NOMO-1 treated with DMSO at 0.1 percent for 48 hours (cell line): ENCODE measurements at regions not wholly inside any gene's neighbourhood (a gene's known extent, or its start where the extent isn't known, plus 50 kb on each side); places are given as distances from the start of the nearest gene placed in this dataset.
"Not testable (repeated sequence)": the region's sequence is repeated elsewhere in the genome, so short reads cannot be mapped to it uniquely, and the experiment has no call there.

Experiments used
- DNase-seq: peaks from one replicate; lab custom pipeline; 2025; ENCODE audit not compliant: unreplicated experiment; lab: John Stamatoyannopoulos, UW

- no peak for DNase-seq
Observed at GRCh38 chr14:59037620-59038019, 150.8 kb upstream of the DAAM1 start.

- no peak for DNase-seq
Observed at GRCh38 chr14:59038746-59039145, 149.7 kb upstream of the DAAM1 start.

GRCh38 chr14:59041308-59041707 is 147.2 kb upstream of the DAAM1 start:
- no peak for DNase-seq

GRCh38 chr14:59044707-59045106 is 143.8 kb upstream of the DAAM1 start:
- DNase-seq = no peak

GRCh38 chr14:59046746-59047145 is 141.7 kb upstream of the DAAM1 start:
- DNase-seq = no peak

- DNase-seq = no peak
Observed at GRCh38 chr14:59055006-59055405, 133.5 kb upstream of the DAAM1 start.

GRCh38 chr14:59055439-59056045 is 132.9 kb upstream of the DAAM1 start:
- peak; percentile 32 for DNase-seq

GRCh38 chr14:59057551-59057950 is 130.9 kb upstream of the DAAM1 start:
- no peak for DNase-seq

GRCh38 chr14:59058776-59059175 is 129.7 kb upstream of the DAAM1 start:
- not testable (repeated sequence) for DNase-seq

- no peak for DNase-seq
Observed at GRCh38 chr14:59060841-59061240, 127.6 kb upstream of the DAAM1 start.

- DNase-seq = no peak
Observed at GRCh38 chr14:59061292-59061691, 127.2 kb upstream of the DAAM1 start.

GRCh38 chr14:59063259-59063658 is 125.2 kb upstream of the DAAM1 start:
- no peak for DNase-seq

GRCh38 chr14:59067127-59067894 is 121.2 kb upstream of the DAAM1 start:
- DNase-seq = peak; percentile 18

- no peak for DNase-seq
Observed at GRCh38 chr14:59069163-59069854, 119.2 kb upstream of the DAAM1 start.

GRCh38 chr14:59075506-59075905 is 113.0 kb upstream of the DAAM1 start:
- DNase-seq = no peak

GRCh38 chr14:59081720-59082119 is 106.7 kb upstream of the DAAM1 start:
- DNase-seq = no peak

- no peak for DNase-seq
Observed at GRCh38 chr14:59085207-59085739, 103.2 kb upstream of the DAAM1 start.

GRCh38 chr14:59086241-59086882 is 102.1 kb upstream of the DAAM1 start:
- DNase-seq = no peak

- no peak for DNase-seq
Observed at GRCh38 chr14:59087240-59087639, 101.2 kb upstream of the DAAM1 start.

- DNase-seq = no peak
Observed at GRCh38 chr14:59087711-59088110, 100.8 kb upstream of the DAAM1 start.

- no peak for DNase-seq
Observed at GRCh38 chr14:59090572-59090971, 97.9 kb upstream of the DAAM1 start.
